SU-DHL-6 (cell line): ENCODE measurements at regions not wholly inside any gene's neighbourhood (a gene's known extent, or its start where the extent isn't known, plus 50 kb on each side); places are given as distances from the start of the nearest gene placed in this dataset.
A peak's percentile ranks its signal among the peaks of the same experiment; 100 is the strongest.

Experiments used
- H2AFZ ChIP-seq: fragments of 200-600 bp; sonication (generic); 2 replicates; pipeline ENCODE4 v1.6.1; 2014; ENCODE audit warnings: low read depth, mild to moderate bottlenecking, moderate library complexity, mixed read lengths, antibody characterized with exemption, low read length; ENCODE audit not compliant: severe bottlenecking
- H3F3A ChIP-seq: fragments of 200-600 bp; shearing (Covaris generic); 2 replicates; pipeline ENCODE4 v1.6.0; 2016; ENCODE audit warnings: antibody characterized with exemption, mild to moderate bottlenecking; ENCODE audit not compliant: insufficient read depth
- H3K27ac ChIP-seq: fragments of 200-600 bp; sonication (generic); 2 replicates; pipeline ENCODE4 v1.5.1; 2016; ENCODE audit warnings: low read depth, mild to moderate bottlenecking, low read length, moderate library complexity, mixed read lengths
- H3K27me3 ChIP-seq: fragments of 200-600 bp; sonication (generic), shearing (Covaris generic); 2 replicates; pipeline ENCODE4 v1.6.0; 2014; ENCODE audit warnings: mild to moderate bottlenecking, low read length
- H3K36me3 ChIP-seq: fragments of 200-600 bp; sonication (generic); 2 replicates; pipeline ENCODE4 v1.6.1; 2014; ENCODE audit warnings: mild to moderate bottlenecking, low read length, mixed read lengths
- H3K4me2 ChIP-seq: fragments of 300-600, 200-600 bp; shearing (Covaris generic), sonication (generic); 2 replicates; pipeline ENCODE4 v1.6.0; 2014; ENCODE audit warnings: low read length, low read depth, mild to moderate bottlenecking; ENCODE audit not compliant: poor library complexity, severe bottlenecking
- H3K4me3 ChIP-seq: fragments of 200-600 bp; sonication (generic); 2 replicates; pipeline ENCODE4 v1.5.1; 2014; ENCODE audit warnings: antibody characterized with exemption, low read length, mild to moderate bottlenecking, mixed read lengths; ENCODE audit not compliant: insufficient read depth, poor library complexity, severe bottlenecking
- H3K79me2 ChIP-seq: fragments of 200-600 bp; sonication (generic); 2 replicates; pipeline ENCODE4 v1.6.1; 2014; ENCODE audit warnings: mild to moderate bottlenecking, low read length, moderate library complexity; ENCODE audit not compliant: insufficient read depth
- H3K9ac ChIP-seq: fragments of 200-600 bp; sonication (generic); 2 replicates; pipeline ENCODE4 v1.7.0; 2014; ENCODE audit warnings: mild to moderate bottlenecking, low read length
- H3K9me2 ChIP-seq: fragments of 200-600 bp; sonication (generic); replicated peaks from 2 replicates; pipeline ENCODE4 v1.6.1; 2014; ENCODE audit warnings: low read length; ENCODE audit not compliant: insufficient read depth
- H3K9me3 ChIP-seq: fragments of 200-600 bp; sonication (generic); 2 replicates; pipeline ENCODE4 v1.6.1; 2014; ENCODE audit warnings: low read length, mixed read lengths; ENCODE audit not compliant: insufficient read depth
- H4K20me1 ChIP-seq: fragments of 200-600 bp; sonication (generic); 2 replicates; pipeline ENCODE4 v1.6.1; 2014; ENCODE audit warnings: low read depth, mild to moderate bottlenecking, antibody characterized with exemption, low read length, moderate library complexity, mixed read lengths
- EZH2phosphoT487 ChIP-seq: fragments of 200-600 bp; sonication (generic), shearing (Covaris generic); conservative IDR thresholded peaks from 2 replicates; pipeline ENCODE4 v1.6.1; 2018; ENCODE audit warnings: mild to moderate bottlenecking, antibody characterized with exemption, low read length, moderate library complexity, mixed read lengths
- TF ChIP-seq, protein P1 (sequence below): fragments of 200-600 bp; sonication (generic); IDR thresholded peaks from one replicate; pipeline ENCODE4 v1.5.1; 2017; ENCODE audit warnings: antibody characterized with exemption, mild to moderate bottlenecking, low read length, moderate library complexity; ENCODE audit not compliant: insufficient read depth, poor library complexity, severe bottlenecking

DNA sequence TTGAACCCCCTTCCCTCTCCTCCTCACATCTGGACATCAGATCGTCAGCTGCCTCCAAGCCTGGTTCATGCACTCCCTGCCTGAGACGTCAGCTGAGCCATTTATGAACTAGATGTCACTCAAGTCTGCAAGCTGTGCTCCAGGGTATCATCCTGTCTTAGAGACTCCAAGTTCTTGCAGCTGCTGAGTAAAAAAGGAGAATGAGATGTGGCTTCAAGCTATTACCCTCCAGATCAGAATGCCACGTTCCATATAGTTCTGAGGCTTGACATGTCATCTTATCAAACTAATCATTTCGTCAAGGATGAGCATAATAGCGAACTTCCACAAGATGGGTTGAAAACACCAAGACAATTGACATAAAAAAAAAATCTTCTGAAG is 766.3 kb downstream of the TBL1XR1 start:
- Histone ChIP-seq H3K79me2 (no peaks in the 10 kb centered on the region), H4K20me1 (no peaks in the 10 kb centered on the region), H3K36me3 (no peaks in the 10 kb centered on the region), H3F3A (no peaks in the 10 kb centered on the region), H3K4me3 (no peak overlapping the region), H3K27ac (no peak overlapping the region), H3K4me2 (no peak overlapping the region), H3K9me3 (no peaks in the 10 kb centered on the region), H3K9me2 (no peaks in the 10 kb centered on the region), H3K9ac (no peak overlapping the region), H3K27me3 (no peaks in the 10 kb centered on the region), H2AFZ (no peak overlapping the region)
- no peak for TF ChIP-seq EZH2phosphoT487
- TF ChIP-seq, protein P1, sequence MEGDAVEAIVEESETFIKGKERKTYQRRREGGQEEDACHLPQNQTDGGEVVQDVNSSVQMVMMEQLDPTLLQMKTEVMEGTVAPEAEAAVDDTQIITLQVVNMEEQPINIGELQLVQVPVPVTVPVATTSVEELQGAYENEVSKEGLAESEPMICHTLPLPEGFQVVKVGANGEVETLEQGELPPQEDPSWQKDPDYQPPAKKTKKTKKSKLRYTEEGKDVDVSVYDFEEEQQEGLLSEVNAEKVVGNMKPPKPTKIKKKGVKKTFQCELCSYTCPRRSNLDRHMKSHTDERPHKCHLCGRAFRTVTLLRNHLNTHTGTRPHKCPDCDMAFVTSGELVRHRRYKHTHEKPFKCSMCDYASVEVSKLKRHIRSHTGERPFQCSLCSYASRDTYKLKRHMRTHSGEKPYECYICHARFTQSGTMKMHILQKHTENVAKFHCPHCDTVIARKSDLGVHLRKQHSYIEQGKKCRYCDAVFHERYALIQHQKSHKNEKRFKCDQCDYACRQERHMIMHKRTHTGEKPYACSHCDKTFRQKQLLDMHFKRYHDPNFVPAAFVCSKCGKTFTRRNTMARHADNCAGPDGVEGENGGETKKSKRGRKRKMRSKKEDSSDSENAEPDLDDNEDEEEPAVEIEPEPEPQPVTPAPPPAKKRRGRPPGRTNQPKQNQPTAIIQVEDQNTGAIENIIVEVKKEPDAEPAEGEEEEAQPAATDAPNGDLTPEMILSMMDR = no peak

DNA sequence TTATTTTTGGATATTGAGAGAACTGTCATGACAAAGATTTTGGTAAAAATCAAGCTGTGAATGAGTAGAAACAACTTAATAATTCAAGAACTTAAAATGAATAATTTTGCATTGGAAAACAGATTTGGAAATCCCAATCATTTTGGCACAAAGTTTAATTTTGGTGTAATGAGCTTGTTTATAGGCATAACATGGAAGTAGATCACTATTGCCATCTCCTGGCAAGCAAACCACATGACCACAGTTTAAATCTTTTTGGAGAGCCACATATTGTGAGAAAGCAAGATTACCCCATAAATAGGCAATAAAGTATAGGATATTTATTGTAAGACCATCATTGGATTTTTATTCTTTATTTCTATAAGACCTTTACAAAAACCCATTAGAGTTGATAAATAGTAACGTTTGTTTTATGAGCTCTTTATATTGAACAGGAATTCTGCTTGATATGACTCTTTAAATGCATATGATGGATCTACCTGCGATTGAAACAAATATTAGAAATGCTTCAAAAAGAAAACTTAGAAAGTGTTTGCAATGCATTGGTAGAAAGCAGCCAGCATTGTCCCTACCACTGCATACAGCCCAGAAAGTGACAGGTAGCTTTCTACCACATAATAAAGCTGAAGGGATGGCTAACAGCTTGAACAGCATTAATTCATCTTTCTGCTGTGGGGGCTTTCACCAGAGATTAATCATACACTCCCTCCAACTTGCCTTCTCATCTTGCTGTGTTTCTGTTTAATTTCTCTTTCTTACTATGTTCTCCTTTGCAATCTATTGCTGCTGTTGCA is 766.8 kb downstream of the TBL1XR1 start:
- Histone ChIP-seq H3K9ac (no peak overlapping the region), H4K20me1 (no peaks in the 10 kb centered on the region), H2AFZ (no peak overlapping the region), H3K4me2 (no peak overlapping the region), H3F3A (no peaks in the 10 kb centered on the region), H3K27ac (no peak overlapping the region), H3K9me2 (no peaks in the 10 kb centered on the region), H3K79me2 (no peaks in the 10 kb centered on the region), H3K27me3 (no peaks in the 10 kb centered on the region), H3K9me3 (no peaks in the 10 kb centered on the region), H3K4me3 (no peak overlapping the region), H3K36me3 (no peaks in the 10 kb centered on the region)
- no peak for TF ChIP-seq EZH2phosphoT487
- TF ChIP-seq, protein P1 = peak; percentile 18

DNA sequence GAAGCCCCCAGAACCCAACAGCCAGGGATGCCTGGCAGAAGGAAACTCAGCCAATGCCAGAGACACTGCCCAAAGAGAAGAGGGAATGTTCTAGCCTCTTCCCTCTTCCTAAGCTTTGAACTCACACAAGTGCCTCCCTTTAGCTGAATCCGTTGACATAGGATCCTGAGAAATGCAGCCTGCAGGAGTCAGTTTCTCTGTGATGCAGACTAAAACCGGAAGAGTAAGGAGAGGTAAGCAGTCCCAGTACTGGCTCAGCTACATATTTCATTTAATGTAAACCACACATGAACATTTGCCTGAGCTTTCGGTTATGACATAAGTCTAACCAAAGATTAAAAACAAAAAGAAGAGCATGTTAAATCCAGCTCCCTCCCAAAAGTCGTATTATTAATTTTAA is 768.7 kb downstream of the TBL1XR1 start:
- H3K79me2 ChIP-seq = no peaks in the 10 kb centered on the region
- TF ChIP-seq EZH2phosphoT487 = no peak
- TF ChIP-seq, protein P1 = no peak
- no peaks in the 10 kb centered on the region for H3K9me2 ChIP-seq
- H3K27ac ChIP-seq = no peak overlapping the region
- no peaks in the 10 kb centered on the region for H4K20me1 ChIP-seq
- H3F3A ChIP-seq = no peaks in the 10 kb centered on the region
- no peak overlapping the region for H3K9ac ChIP-seq
- H2AFZ ChIP-seq = no peak overlapping the region
- H3K27me3 ChIP-seq = no peaks in the 10 kb centered on the region
- H3K4me3 ChIP-seq = no peak overlapping the region
- H3K4me2 ChIP-seq = no peak overlapping the region
- H3K36me3 ChIP-seq = no peaks in the 10 kb centered on the region
- H3K9me3 ChIP-seq = no peaks in the 10 kb centered on the region
